IPS-18c (cell line): ENCODE measurements at regions not wholly inside any gene's neighbourhood (a gene's known extent, or its start where the extent isn't known, plus 50 kb on each side); places are given as distances from the start of the nearest gene placed in this dataset.
"Not testable (repeated sequence)": the region's sequence is repeated elsewhere in the genome, so short reads cannot be mapped to it uniquely, and the experiment has no call there.

Experiments used
- H3K4me3 ChIP-seq: 2 replicates; pipeline ENCODE4 v1.7.0; 2013; ENCODE audit warnings: low read depth, mild to moderate bottlenecking, low read length, moderate library complexity; ENCODE audit not compliant: insufficient read depth
- H3K9me3 ChIP-seq: one replicate; pipeline ENCODE4 v1.6.1; 2013; ENCODE audit warnings: mild to moderate bottlenecking, low read length, moderate library complexity; ENCODE audit not compliant: control insufficient read depth, insufficient read depth

DNA sequence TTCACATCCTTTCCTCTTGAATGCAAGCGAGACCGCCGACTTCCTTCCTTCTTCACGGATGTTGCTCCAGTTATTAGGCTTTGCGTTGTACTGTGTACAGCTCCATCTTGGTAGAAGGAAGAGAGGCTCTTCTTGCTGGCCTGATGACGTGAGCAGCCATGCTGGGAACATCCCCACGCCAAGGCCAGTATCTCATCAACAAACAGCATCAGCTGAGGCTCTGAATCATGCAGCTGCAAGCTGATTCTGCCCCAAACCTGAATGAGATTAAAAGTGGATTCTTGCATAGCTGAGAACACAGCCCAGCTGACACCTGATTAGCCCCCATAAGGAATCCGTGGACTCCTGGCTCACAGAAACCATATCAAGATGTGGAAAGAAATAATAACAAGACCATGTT, 809.6 kb downstream of the EFNB2 start:
- Histone ChIP-seq H3K9me3 (no peaks in the 10 kb centered on the region), H3K4me3 (no peak overlapping the region)

DNA sequence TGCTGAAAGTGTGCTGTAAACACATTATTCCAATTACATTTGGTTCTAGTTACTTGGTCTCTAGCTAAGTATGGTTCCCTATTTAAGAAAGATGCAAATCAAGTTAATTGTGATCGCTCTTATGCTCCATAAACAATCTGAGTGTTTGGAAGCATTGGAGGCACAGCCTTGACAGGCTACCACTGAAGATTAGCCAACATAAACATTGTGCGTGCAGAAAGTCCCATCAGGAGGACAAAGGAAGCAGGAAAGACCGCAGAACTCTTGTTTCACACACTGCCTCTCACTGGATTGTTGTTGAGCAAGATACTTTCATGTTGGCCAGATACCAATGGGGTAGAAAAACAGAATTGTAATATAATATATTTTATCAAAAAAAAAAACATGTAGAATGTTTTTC, 814.4 kb downstream of the EFNB2 start:
- Histone ChIP-seq H3K4me3 (no peak overlapping the region), H3K9me3 (no peaks in the 10 kb centered on the region)

DNA sequence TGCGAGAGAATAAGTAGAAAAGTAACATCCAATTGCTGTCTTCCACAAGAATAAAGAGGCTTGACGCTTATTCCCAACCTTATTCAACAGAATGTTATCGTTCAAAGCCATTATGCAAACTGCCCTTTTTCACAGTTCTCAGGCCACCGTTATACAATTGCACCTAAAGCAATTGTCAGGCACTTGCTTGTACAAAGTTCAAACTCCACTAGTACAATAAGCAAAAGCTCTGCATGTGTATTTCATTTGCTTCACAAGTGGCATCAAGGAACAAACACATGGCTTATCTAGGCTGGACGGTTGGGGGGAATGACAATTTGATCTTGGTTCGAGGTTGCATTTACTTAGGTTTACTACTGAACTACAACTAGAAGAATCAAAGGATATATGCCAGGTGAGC, 815.6 kb downstream of the EFNB2 start:
- no peak overlapping the region for H3K4me3 ChIP-seq
- H3K9me3 ChIP-seq: no peaks in the 10 kb centered on the region

DNA sequence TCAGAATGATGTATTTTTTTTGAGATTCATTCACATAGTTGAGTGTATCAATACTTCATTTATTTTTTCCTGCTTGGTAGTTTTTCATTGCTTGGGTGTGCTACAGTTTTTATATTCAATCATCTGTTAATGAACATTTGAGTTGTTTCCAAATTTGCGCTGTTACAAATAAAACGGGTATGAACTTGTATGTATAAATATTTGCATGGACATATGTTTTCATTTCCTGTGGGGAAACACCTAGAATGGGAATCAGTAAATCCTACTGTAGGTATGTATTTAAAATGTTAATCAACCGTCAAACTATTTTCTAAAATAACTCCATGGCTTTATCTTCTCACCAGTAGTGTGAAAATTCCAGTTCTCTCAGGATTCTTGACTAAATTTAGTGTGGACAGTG, 826.3 kb downstream of the EFNB2 start:
- H3K4me3 ChIP-seq: no peak overlapping the region
- H3K9me3 ChIP-seq: no peaks in the 10 kb centered on the region

DNA sequence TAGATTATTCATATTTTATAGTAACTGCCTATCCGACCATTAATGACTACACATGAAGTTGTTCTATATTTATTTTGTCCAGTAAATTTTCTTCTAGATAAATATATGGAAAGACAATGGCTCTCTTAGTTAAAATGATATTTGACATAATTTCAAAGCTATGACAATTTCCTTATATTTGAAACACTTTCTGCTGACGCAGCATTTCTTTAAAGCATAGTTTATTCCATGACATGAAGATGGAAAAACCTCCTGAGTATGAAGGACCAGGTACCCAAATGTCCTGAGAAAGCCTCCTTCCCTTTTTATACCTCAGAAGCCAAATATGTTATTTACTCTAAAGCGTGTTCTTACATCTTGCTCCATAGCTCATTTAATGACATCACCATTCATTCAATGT, 831.6 kb downstream of the EFNB2 start:
- no peak overlapping the region for H3K4me3 ChIP-seq
- no peaks in the 10 kb centered on the region for H3K9me3 ChIP-seq

DNA sequence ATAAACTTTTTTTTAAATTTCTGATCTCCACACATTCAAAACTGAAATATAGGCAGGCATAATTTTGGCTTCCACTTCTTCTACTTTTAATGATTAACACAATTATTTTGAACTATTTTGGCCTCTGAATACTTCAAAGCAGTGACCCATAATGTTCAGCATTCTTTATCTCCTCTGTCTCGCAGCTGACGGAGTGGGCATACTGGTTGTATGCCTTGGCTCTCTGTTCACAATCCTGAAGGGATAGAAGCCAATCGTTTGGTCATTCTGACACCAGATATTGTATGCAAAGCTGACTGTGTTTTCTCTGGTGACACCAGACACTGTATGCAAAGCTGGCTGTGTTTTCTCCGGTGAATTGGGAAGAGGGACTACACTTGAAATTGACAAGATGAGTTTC, 833.0 kb downstream of the EFNB2 start:
- H3K9me3 ChIP-seq: no peaks in the 10 kb centered on the region

DNA sequence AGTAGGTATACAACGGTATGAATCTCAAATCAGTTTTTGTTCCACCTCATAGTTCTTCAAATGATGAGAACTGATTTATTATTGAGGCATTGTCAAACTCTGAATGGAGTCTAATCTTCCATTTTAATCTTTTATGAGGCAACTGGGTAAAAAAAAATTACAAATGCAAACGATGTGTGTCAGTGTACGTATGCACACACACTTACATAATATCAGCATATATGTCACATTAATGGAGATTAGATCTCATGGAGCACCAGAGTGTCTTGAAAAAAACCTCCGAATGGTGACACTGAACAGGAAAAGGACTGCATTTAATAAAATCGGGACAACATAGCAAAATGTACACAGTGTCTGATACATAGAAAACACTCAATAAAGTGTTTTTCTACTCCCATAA, 842.7 kb downstream of the EFNB2 start:
- Histone ChIP-seq H3K4me3 (no peak overlapping the region), H3K9me3 (peaks cover 3% of the 10 kb centered on the region)

More for the DNA sequence above, 833.0 kb downstream of the EFNB2 start:
- H3K4me3 ChIP-seq: no peak overlapping the region

DNA sequence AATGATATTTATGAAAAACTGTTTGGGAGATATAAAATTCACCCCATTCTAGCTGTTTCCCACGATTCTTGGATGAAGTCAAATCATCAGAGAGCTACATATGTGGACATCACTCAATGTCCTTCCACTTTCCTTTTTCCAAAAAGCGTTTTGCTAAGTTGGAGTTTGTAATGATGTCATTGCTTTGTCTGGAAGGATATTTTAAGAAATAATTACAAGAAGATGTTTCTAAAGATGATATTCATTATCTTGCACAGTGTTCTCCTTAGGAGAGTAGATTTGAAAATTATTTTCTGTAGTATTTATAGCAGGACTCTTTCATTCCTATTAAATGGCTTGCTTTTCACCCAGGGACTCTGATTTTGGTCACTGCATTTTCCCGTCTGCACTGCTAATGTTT, 851.2 kb downstream of the EFNB2 start:
- Histone ChIP-seq H3K9me3 (no peaks in the 10 kb centered on the region), H3K4me3 (no peak overlapping the region)

DNA sequence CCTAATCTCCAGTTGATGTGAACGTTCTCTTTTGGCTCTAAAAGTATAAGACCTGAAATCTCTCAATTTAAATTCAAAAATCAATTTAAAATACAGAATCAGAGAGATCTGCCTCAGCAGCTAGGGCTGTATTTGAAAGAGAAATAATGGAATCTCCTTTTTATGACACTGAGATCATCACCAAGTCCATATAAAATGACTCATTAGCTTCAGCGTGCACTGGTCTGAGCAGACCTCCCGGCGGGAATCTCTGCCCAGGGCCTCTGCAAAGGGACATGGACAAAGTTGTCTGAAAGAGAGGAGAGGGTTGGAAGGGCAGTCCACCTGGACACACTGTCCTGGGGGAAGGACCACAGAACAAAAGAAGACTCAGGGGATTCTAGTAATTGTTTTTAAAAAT, 855.6 kb downstream of the EFNB2 start:
- Histone ChIP-seq H3K4me3 (no peak overlapping the region), H3K9me3 (no peaks in the 10 kb centered on the region)

DNA sequence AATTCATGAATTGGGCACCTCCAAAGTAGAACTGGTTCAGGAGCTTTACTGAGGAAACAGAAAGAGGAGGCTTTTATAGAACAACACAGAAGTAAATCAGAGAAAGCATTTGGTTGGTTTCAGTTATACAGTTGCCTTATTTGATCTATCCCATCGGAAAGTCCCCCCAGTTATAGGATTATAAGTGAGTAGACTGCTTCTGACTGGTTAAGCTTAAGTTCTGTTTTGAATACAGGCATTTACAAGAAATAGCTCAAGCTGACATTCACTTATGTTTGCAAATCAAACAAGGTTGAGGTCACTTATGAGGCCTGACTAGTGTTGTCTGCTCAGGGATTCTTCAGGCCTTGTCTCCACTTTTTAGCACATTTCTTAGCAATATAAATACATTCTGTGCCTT, 857.4 kb downstream of the EFNB2 start:
- no peak overlapping the region for H3K4me3 ChIP-seq
- H3K9me3 ChIP-seq: no peaks in the 10 kb centered on the region

DNA sequence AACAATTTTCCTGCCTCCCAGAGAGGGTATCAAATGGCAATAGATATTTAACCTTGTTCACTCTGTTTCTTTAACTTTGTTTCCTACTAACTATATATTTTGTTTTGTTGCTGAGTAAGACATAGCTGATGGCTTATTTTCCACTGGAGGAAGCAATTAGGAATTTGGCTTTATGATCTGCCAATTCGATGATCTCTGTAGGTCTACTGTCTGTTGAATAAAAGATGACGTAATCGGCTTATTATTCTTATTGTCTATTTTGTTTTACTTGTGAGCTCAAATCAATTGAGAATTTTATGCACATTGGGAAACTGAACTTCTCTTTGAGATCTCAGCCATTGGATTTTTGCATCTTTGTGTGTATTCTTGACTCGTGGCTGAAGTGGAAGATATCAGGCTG, 862.6 kb downstream of the EFNB2 start:
- Histone ChIP-seq H3K9me3 (no peaks in the 10 kb centered on the region), H3K4me3 (no peak overlapping the region)

DNA sequence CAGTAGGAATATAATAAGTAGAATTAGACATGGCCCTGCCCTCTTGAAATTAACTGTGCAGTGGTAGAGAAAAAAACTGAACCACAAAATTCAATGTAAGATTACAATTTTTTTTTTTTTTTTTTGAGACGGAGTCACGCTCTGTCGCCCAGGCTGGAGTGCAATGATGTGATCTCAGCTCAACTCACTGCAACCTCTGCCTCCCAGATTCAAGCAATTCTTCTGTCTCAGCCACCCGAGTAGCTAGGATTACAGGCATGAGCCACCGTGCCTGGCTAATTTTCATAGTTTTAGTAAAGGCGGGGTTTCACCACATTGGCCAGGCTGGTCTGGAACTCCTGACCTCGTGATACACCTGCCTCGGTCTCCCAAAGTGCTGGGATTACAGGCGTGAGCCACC, 864.3 kb downstream of the EFNB2 start:
- H3K4me3 ChIP-seq, H3K9me3 ChIP-seq: not testable (repeated sequence)

DNA sequence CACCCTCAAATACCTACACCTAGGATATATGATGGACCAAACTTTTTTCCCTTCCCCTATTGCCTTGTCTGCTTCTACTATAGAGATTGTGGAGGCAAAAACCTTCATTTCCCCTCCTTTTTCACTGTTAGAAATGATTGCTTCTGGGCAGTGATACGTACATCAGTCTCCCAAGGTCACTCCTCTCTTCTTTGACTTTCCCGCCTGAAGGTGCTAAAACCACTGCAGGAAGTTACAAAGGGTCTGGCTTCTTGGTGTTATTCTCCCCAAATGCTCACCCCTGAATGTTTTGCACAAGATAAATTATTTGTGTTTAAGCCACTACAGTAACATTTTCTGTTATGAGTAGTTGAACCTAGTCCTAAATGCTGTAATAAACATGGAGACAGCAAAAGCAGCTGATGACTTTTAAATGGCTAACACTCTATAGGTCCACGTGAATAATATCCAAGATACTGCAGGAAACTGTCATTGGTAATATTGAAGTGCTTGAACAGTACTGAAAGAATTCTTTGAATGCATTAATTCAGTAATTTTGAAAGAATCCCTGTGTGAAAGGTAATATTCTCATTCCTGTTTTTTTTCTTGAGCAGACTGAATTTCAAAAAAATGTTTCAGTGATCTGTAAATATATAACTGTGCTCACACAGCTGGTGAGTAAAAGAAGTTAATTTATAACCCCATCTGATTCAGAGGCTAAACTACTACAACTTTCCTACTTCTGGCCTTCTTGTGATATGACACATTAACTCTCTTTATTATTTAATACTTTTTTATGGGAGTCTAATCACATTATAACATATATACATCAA, 865.1 kb downstream of the EFNB2 start:
- no peak overlapping the region for H3K4me3 ChIP-seq
- no peaks in the 10 kb centered on the region for H3K9me3 ChIP-seq

DNA sequence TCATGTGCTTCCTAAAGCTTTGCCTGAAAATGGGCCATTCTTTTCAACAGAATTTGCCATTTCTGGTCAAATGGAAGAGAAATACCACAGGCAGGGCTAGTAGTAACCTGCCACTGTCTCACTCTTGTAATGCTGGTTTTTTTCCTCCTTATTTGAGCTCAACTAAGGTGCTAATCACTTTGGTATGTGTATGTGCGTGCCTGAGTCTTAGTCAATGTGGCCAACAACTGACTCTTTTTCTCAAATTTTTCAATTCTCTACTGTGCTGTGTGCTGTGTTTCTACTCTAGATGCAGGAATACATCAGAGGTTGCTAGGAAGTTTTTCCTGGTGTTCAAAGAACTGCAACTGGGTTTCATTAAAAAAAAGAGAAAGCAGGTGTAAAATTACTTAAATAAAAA, 870.2 kb downstream of the EFNB2 start:
- no peaks in the 10 kb centered on the region for H3K9me3 ChIP-seq
- H3K4me3 ChIP-seq: no peak overlapping the region

DNA sequence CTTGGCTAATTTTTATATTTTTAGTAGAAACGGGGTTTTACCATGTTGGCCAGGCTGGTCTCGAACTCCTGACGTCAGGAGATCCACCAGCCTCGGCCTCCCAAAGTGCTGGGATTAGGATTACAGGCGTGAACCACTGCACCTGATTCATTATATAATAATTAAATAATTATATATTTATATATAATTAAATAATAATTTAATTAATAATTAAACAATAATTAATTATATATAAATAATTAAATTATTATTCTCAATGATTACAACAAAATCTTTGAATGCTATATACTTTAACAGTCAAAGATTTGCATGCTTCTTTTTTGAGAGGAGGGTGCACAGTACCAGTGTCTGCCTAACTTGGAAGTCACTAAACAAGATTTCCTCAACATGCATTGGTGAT, 872.3 kb downstream of the EFNB2 start:
- no peaks in the 10 kb centered on the region for H3K9me3 ChIP-seq
- H3K4me3 ChIP-seq: no peak overlapping the region

DNA sequence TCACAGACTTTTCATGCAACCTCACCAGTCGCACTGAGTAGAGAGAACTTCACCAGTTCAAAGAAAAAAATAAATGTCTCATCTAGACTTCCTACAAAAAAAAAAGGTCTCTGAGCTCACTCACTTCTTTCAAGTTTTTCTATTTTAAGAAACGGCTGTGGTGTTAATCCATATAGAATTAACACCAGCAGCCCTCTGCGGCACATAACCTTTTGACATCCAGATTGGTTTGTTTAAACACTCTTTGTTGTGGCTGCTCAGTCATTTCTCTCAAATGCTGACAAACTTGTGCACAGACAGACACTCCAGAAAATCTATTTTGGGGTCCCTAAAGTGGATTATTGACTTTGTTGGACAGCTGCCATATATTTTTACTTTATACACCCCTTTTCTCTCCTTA, 874.9 kb downstream of the EFNB2 start:
- H3K4me3 ChIP-seq: no peak overlapping the region
- no peaks in the 10 kb centered on the region for H3K9me3 ChIP-seq

DNA sequence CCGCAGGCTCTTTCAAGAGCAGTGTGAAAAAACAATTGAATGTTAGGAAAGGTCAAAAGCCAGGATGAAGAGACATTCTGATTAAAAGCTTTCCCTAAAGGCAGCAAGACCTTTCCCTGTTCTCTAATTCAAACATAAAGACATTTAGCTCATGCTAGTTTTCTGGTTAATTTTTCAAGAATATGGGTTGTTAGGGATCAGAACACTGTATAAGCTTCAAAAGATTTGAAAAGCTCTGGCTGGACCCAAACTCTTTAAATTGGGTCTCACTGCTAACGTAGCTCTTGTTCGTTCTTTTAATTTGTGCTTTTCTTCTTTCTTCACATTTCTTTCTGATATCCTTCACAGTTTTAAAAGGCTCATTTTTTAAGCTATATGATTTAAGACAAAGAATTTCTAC, 877.0 kb downstream of the EFNB2 start:
- no peaks in the 10 kb centered on the region for H3K9me3 ChIP-seq
- H3K4me3 ChIP-seq: no peak overlapping the region

DNA sequence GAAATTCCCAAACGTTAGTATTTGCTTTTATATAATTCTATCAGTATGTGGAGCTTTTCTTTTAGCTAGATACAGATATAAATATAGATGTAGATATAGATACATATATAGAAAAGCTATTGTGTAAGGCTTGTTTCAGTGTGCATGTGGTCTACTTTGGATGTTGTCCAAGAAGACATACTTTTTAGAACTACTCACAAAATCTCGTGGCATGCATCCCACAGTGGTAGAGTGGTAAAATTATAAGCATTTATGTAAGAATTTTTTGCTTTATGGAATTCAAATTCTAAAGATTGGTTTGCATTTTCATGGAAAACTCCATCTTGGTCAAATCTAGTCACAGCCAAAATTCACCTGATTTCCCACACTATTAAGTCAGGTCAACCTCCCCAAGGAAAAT, 880.4 kb downstream of the EFNB2 start:
- H3K9me3 ChIP-seq: no peaks in the 10 kb centered on the region
- no peak overlapping the region for H3K4me3 ChIP-seq

DNA sequence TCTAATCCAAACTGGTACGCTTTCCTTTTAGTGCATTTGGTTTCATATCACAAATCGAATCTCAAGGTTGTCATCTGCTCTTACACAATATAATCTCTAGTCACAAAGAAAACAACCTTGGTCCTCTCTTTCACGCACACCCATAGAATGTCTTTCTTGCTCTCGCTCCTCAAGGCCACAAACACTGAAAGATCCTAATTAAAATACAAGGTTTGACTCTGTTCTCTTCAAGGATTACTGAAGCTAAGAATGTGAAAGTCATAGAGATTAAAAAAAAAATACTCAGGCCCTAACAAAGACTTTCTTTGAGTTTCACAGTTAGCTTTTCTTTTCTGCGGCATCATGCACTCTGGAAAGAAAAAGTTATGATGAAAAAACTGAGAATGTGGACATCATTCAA, 891.5 kb downstream of the EFNB2 start:
- no peaks in the 10 kb centered on the region for H3K9me3 ChIP-seq
- H3K4me3 ChIP-seq: no peak overlapping the region
